Testis (tissue), 2 donors: ENCODE measurements at regions not wholly inside any gene's neighbourhood (a gene's known extent, or its start where the extent isn't known, plus 50 kb on each side); places are given as distances from the start of the nearest gene placed in this dataset.

Source experiments
- DNase-seq: peaks from one replicate; pipeline ENCODE4 v3.0.0-alpha.2; 2019
- H3K27ac ChIP-seq, 2 donors: fragments of 200-600 bp; sonication (generic); one replicate each; pipeline ENCODE4 v1.5.1; 2019
- H3K27me3 ChIP-seq: fragments of 200-600 bp; sonication (generic); one replicate; pipeline ENCODE4 v1.5.1; 2019
- H3K36me3 ChIP-seq: fragments of 200-600 bp; sonication (generic); one replicate; pipeline ENCODE4 v1.5.1; 2017; ENCODE audit warnings: low read depth; ENCODE audit errors: missing control alignments
- H3K4me1 ChIP-seq: fragments of 200-600 bp; sonication (generic); one replicate; pipeline ENCODE4 v1.5.1; 2019
- H3K4me3 ChIP-seq, 2 donors: fragments of 200-600 bp; sonication (generic); one replicate each; pipeline ENCODE4 v1.5.1; 2017 to 2019
- H3K9me3 ChIP-seq: fragments of 200-600 bp; sonication (generic); one replicate; pipeline ENCODE4 v1.5.1; 2017
- CTCF ChIP-seq, 3 experiments: fragments of 450-650 bp in 2 of 3; fragments of 200-600 bp in 1 of 3; sonication (generic) in 1 of 3; IDR thresholded peaks; one replicate each; pipeline ENCODE4 v1.5.1; 2016 to 2019; ENCODE audit warnings: antibody characterized with exemption in 3 of 3, mild to moderate bottlenecking in 2 of 3, moderate library complexity in 1 of 3
- POLR2A ChIP-seq: fragments of 450-650 bp; IDR thresholded peaks from one replicate; pipeline ENCODE4 v1.6.1; 2017; ENCODE audit warnings: antibody characterized with exemption, mild to moderate bottlenecking, moderate library complexity
- WGBS, 2 donors: methylation state at CpG; one replicate each; pipeline ENCODE4 v1.1.5; 2018; 5-methylcytosine and 5-hydroxymethylcytosine counted together
- intact Hi-C: fragments of 100-400 bp; cut with DNase I; formaldehyde crosslinking; loops from one replicate; pipeline ENCODE4 v1.15.1; 2023; ENCODE audit warnings: low total_unique reads

- Histone ChIP-seq H3K27ac (no peak overlapping the region), H3K27me3 (no peaks in the 10 kb centered on the region), H3K9me3 (no peaks in the 10 kb centered on the region), H3K4me1 (no peaks in the 10 kb centered on the region), H3K36me3 (no peaks in the 10 kb centered on the region), H3K4me3 (no peak overlapping the region)
- DNase-seq = no peak
- WGBS, 2 donors = 89 to 94% methylated on average over 5 of the region's 5 CpGs
- TF ChIP-seq POLR2A = no peak
- no peak for TF ChIP-seq CTCF (IDR thresholded peaks at IDR 0.05)
- intact Hi-C loops = no loop called here
Measured at GRCh38 chr1:218027152-218027551, 257.9 kb upstream of the RRP15 start.

DNA sequence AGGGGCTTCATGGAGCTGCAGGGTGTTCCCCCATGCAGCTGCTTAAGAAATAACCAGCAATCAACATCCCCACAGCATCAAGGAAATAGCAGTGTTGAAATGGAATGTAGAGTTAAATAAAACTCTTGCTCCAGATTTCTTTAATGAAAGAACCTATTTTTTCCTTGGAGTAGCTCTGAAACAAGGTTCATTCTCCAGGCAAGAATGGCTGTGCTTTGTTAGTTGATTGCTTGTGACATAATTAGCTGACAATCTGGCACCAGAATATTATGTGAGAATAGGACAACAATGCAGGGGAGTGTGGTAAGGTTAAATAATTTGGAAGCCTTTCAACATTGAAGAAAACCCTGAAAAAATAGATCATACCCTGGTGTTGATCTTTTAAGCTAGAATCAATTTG, 254.2 kb upstream of the RRP15 start:
- no peak overlapping the region for H3K27ac ChIP-seq
- intact Hi-C loops = no loop called here
- no peaks in the 10 kb centered on the region for H3K4me1 ChIP-seq
- TF ChIP-seq CTCF (IDR thresholded peaks at IDR 0.05) = no peak
- no peak for TF ChIP-seq POLR2A
- no peaks in the 10 kb centered on the region for H3K9me3 ChIP-seq
- no peak overlapping the region for H3K4me3 ChIP-seq
- H3K27me3 ChIP-seq = no peaks in the 10 kb centered on the region
- DNase-seq = no peak
- H3K36me3 ChIP-seq = no peaks in the 10 kb centered on the region

DNA sequence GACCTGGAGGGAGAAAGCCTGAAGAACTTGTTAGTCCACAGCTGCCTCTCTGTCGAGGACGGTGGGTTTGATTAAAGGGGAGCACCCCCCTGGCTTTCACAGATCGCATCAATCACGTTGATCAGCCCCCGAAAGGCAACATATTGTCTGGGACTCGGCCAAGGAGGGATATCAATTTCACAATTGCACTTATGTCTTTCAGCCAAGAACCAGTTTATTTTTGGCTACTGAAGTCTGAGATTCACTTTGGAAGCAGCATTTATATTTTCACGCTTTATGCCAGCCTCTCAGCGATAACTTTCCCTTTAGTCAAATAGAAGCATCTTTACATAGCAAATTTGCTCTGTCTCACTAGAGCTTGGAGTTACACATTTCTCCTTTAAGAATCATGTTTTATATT, 253.2 kb upstream of the RRP15 start:
- WGBS, 2 donors = 19 to 26% methylated on average over 8 of the region's 8 CpGs
- no peak for DNase-seq
- Histone ChIP-seq H3K4me3 (no peak overlapping the region), H3K9me3 (no peaks in the 10 kb centered on the region), H3K4me1 (no peaks in the 10 kb centered on the region), H3K27ac (no peak overlapping the region), H3K27me3 (no peaks in the 10 kb centered on the region), H3K36me3 (no peaks in the 10 kb centered on the region)
- TF ChIP-seq CTCF (IDR thresholded peaks at IDR 0.05) (no peak), POLR2A (no peak)
- intact Hi-C loops = no loop called here

DNA sequence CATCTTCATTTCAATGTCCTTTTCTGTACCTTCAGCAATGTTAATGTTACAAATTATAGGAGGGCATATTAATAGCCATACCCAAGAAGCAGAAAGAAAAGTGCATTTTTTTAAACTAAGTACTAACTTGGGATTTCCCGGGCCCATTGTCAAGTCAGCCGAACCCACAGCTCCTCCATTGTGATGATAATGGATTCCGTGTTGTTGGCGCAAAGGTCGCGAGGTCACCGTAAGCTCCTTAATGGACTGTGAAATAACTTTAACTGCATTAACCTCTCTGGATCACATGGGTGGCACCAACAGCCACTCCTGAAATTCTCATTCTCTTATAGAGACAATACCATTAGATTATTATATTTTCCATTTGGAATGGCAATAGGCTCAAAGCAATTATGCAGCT, 250.6 kb upstream of the RRP15 start:
- no peaks in the 10 kb centered on the region for H3K36me3 ChIP-seq
- intact Hi-C loops = no loop called here
- H3K27me3 ChIP-seq = no peaks in the 10 kb centered on the region
- H3K9me3 ChIP-seq = no peaks in the 10 kb centered on the region
- no peak overlapping the region for H3K27ac ChIP-seq
- 47 to 50% methylated on average over 7 of the region's 7 CpGs for WGBS, 2 donors
- no peak for DNase-seq
- TF ChIP-seq CTCF (IDR thresholded peaks at IDR 0.05) (no peak), POLR2A (no peak)
- H3K4me3 ChIP-seq = no peak overlapping the region
- no peaks in the 10 kb centered on the region for H3K4me1 ChIP-seq

DNA sequence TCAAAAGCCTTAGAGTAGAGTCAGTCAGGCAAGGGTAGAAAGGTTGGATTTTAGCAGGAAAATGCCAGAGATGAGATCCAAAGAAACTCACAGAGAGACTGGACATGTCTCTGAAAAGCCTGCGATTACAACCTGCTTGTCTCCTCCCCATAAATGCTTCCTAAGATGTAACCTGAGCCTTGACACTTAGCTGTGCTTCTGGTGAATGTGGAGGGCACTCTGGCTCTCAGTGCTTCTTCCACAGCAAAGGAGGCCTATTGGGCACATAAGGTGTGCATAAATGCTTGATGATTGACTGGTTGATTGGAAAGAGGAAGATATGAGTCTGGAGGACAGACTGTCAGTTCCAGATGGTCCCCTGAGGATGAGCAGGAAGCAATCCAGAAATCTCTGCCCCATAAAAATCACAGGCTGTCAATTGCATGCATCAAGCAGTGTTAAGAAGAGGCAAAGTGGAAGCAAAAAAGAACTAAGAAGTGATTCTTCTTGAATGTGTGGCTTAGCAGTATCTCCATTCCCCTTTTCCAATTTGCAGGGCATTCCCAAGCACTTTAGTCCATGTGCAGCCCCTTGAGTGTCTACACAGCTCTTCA, 236.2 kb upstream of the RRP15 start:
- WGBS, 2 donors = 31 to 62% methylated on average over 1 of the region's 1 CpG
- no peak for DNase-seq
- Histone ChIP-seq H3K4me3 (no peak overlapping the region), H3K36me3 (no peaks in the 10 kb centered on the region), H3K27me3 (no peaks in the 10 kb centered on the region), H3K4me1 (no peaks in the 10 kb centered on the region), H3K27ac (no peak overlapping the region), H3K9me3 (no peaks in the 10 kb centered on the region)
- intact Hi-C loops = no loop called here
- no peak for TF ChIP-seq CTCF (IDR thresholded peaks at IDR 0.05)
- TF ChIP-seq POLR2A = no peak
